NCI-H2029 treated with DMSO at 0.1 percent for 48 hours (cell line): ENCODE measurements at regions not wholly inside any gene's neighbourhood (a gene's known extent, or its start where the extent isn't known, plus 50 kb on each side); places are given as distances from the start of the nearest gene placed in this dataset.
"Not testable (repeated sequence)": the region's sequence is repeated elsewhere in the genome, so short reads cannot be mapped to it uniquely, and the experiment has no call there.

ENCODE experiments used
- DNase-seq: peaks from one replicate; lab custom pipeline; 2025; lab: John Stamatoyannopoulos, UW

DNA sequence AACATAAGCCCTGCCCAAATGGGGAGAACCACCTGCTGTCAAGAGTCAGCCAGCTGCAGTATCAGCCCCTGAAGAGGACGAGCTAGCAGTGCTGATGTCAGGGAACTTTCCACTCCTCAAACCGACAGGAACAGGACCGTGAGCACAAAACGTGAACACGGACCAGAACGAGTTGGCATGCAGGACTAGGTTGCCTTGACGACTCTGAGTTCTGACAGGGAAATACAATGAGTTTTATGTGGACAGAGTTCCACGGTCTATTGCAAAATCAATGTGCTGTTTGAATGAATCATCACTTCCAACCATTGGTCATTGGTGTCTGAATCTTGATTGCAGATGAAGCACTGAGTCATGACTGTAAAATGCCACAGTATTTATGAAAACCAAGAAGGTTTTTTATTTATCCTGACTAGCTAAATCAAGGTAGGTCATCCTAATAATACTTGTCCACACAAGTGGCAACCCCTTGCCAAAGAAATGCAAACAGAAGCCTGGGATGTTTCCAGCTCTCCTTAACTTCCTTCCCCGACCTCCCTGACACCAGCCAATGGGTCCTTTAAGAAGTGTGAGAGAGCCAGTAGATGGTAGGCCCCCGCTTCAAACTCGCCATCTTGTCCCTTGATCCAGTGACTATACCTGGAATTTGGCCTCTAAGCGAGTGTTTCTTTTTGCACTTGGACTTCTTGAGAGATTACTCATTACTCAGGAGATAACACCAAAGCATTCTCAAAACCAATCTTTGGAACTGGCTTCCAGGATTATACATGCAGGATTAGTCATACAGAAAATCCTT is 119.6 kb downstream of the ASB7 start:
- DNase-seq = peak; percentile 17

DNA sequence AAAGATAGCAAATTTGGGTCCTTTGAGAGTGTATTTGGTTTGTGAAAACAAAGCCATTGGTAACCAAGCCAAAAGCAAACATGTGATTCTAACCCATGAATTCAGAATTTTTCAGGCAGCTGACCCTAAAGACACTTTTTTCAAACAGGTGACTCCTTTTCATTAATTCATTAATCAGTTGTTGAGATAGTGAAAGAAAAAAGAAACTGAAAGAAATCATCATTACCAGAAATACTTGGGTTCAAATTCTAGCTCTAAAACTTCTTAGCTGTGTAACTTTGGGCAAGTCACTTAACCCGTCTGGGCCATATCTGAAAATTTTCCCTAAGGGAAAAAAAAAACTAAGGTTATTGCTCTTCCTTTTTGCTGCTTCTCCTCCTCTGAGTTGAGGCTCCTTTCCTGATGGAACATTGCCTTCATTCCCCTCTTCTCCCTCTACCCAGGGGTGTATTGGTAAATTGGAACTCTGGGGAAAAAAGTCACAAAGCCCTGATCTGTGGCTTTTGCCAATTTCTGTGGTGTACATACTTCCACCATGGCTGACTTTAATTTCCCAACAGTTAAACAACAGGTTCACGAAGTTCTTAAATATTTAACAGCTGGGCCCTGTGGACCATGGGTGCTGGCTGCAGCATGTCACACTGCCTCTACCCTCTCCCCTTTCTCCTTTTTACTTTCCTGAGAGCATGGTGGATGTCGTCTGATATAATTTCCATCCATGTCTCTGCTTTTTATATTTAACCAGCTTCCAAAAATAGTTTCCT is 120.3 kb downstream of the ASB7 start:
- no peak for DNase-seq

DNA sequence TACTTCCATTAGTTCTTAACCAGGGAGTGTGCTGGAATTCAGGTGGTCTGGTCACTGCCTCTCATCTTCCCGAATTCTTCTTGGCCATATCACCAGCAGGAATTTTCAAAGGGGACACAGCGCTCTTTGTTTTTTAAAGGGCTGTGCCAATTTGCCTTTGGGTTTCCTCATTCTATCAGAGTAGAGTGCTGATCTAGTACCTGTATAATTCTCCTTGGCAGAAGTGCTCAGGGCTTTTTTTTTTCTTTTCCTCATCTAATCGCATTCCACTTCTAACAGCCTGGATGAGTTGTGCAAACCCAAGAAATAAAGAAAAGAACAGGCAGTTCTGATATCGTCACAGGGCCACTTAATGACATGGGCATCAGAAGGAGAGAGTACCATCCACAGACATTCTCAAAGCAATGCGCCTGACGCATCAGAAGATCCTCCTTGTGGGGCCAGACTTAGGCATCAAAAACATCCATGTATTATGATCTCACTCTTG is 121.0 kb downstream of the ASB7 start:
- DNase-seq = no peak

DNA sequence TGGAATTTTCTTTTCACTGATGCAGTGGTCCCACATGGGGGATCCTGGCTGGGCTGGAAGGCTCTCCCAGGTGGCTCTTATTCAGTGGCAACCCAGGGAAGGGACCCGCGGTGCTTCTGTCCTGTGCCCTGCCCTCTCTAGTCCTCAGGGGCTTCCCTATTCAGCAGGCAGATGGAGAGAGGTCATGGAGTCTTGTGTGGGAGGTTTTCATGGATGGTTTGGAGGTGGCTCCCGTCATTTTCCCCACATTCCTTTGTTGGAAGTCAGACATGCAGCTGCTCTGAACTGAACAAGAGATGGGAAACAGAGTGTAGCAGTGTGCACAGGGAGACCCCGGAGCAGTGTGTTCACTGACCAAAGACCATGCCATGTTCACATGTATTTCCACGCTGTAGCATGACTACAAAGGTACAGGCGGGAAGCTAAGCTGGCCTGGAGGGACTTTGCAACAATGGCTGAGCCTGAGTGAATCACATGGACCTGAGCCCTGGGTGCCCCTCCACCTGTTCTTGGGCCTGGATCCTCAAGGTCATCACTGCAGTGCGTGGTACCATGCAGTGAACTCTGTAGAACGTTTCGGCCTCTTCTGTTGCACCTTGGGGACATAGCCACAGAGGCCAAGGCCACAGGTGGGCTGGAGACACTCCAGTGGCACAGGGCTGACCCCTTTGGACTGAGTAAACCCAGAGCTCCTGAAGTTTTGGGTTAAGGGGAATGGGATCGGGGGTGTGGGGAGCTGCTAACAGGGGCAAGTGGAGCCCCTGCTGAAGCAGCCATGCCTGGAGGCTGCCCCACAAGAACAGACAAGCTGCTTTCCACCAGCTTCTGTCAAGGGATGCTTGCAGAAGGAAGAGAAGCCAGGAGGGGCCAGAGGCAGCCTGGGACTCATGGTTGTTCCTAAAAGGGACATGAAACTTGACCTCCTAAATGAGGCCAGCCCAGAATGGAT is 123.0 kb downstream of the ASB7 start:
- DNase-seq = no peak

DNA sequence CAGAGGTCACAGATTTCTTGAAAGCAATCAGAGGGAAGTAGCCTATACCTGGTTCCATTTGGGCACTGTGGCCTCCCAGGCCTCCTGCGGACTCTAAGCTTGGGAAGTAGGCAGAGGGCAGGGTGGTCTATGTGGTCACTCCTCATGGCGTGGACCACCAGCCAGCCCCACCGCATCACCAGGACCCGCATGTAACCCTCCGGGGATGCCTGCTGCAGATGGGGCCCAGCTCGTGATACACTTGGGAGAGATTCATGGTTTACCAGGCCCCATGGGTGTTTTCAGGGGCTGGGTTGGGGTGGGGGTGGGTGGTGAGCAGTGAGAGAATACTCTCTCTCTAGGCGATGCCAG is 123.7 kb downstream of the ASB7 start:
- no peak for DNase-seq

DNA sequence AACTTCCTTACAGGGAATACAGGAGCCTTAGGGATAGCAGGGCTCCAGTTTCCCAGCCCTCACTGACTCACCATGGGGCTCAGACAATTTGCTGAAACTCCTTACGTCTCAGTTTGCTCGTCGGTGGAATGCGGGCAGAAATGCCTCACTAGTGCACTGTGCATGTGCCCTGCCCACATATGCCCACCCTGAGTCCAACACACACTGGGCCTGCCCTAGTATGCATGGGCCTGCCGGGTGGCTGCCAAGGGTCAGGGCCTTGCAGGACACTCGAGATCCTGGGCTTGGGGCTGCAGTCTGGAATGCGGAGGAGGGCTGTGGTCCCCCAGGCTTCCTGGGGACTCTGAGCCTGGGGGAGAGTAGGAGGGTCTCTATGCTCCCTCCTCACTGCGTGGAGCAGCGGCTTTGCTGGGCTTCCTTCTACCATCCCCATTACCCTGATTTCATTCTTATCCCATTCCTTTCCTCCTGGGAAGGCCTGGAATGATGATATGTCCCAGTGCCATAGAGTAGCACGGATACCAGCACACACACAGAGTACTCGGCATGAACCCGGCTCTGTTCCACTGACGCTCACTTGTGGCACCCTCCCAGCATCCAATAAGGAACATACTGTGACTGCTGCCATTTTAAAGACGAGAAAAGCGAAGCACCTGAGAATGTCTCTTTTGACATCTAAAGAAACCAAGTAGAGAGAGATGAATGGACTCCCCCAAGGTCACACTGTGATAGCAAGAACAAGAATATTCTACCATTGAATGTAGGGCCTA is 124.2 kb downstream of the ASB7 start:
- no peak for DNase-seq

DNA sequence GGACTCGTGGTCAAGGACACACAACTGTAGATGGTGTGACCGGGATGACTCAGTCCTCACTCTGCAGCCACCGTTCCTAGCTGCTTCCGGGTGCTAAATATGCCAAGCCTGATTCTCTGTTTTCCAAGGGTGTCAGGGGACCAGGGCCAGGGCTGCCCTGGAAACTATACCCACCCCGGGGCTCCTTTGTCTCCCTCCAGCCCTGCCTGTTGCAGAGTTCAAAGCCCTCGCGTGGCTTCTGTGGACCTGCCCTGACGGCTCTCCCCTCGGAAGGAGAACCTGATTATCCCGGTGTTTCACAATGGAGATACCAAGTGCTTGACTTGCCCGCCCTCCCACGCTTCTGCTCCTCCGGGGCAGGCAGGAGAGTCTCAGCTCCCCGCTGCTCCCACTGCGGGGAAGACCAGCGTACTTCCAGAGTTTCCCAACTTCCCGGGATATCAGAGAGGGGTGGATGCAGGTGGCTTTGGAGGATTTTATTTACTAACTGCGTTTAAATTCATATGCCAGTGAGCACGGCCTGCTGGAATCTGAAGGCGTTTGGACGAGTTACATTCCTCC is 125.0 kb downstream of the ASB7 start:
- DNase-seq = no peak

DNA sequence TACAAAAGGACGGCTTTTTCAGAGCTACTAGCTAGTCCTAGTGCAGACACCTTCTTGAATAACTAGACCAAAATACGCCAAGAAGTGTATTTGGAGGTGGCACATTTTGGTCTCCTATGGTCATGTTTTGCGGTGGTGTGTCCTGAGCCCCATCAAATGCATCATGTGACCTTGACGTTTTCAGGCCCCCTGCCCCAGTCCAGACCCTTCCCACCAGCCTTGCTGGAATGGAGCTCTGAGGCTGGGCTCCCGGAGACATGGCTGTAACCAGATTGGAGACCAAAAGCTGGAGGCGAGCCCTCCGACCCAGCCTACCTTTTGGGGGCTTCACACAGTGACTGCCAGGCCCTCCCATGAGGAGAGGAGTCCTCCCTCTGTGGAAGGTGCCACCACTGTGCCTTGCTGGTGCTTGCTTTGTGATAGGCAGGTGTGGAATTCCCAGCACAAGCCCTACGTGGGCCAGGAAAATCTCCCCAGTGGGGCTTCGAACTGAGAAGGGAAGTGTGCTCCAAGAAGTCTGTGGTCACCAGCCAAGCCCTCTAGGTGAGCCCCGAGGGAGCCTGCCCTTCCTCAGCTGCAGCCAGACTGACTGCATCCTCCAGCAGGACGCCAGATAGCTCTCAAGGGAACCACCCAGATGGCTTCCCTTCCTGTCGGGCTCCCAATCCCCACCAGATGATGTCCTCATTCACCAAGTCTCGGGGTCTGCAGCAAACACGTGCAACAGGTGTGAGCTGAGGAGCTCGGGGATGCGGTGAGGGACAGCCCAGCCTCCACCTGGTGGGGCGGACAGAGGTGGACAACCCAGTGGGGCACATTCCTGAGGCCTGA is 126.2 kb downstream of the ASB7 start:
- no peak for DNase-seq

DNA sequence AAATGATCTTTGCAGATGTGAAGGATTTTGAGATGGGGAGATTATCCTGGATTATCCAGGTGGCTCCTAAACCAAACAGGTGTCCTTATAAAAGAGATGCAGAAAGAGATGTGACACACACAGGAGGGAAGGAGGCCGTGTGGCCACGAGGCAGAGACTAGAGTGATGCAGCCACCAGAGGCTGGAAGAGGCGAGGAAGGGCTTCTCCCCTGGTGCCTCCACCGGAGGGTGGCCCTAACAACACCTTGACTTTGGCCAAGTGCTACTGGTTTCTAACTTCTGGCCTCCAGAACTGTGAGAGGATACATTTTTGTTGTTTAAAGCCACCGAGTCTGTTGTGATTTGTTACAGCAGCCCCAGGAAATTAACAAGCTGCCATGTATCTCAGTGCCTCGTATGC is 127.1 kb downstream of the ASB7 start:
- DNase-seq = no peak

DNA sequence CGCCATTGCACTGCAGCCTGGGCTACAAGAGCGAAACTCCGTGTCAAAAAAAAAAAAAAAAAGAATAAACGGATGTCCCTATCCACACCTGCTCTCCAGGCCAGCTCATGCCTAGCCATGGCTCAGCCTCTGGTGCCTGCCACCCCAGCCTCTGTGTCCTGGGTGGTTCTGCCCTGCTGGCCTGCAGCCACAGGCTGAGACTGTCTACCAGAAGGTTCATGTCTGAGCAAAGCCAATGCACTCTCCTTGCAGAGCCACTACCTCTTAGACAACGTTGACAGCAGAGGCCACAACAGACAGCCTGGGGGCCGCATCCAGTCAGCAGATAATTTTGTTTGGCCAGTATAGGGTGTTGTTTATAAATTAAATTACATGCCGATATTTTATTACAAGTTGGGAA is 127.7 kb downstream of the ASB7 start:
- DNase-seq = no peak

DNA sequence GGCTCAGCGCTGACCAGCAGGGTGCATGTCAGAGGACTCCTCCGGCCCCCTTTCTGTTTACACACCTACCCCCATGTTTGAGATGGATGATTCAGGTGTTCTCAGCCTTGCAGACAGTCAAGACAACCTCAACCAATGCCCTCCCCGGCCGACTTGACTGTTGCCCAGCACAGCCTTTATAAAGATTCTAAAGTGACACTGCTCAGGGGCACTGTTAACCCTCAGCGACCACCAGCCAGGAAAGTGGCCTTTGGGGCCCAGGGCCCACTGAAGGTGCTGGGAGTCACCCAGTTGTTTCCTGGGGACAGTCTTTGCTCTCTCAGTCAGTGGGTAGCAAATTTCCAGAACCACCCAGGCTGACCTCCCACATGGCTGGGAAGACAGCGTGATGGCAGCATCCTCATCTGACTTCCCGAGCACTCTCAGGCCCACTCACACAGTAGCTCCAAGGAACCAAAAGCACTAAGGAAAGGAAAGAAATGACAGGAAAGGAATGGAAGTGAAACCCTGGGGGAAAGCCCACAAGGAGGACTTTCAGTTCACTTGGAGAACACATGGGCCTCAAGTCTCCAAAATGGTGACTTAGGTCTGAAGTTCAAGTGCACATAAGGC is 128.4 kb downstream of the ASB7 start:
- no peak for DNase-seq

DNA sequence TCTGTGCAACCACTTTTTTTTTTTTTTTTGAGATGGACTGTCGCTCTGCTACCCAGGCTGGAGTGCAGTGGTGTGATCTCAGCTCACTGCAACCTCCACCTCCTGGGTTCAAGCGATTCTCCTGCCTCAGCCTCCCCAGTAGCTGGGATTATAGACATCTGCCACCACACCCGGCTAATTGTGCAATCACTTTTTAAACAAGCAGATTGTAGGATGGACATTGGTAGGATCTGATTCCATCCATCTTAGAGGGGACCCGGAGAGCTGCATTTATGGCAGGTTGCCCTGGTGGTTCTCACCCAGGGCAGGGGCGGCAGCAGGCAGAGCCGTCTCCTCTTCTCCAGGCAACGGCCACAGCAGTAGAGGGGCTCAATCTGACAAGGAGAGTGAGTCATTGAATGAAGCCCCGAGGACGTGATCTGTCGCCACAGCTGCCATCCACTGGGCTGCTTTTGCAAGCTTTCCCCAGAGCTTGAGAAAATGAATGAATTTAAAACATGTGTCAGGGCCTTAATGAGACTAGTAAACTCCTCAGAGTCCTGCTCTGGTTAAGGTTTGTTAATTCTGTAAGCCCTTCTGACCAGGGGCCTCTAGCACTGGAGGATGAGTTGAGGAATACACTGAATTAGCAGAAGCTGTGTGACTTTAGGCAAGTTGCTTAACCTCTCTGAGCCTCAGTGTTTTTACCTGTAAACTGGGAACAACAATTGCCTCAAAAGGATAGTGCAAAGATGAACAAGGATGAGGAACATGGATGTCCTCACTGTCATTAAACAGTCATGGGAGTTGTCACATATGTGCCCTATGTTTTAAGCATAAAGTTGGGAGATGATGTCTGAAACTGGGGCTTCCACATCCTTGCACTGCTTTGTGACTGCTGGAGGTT is 129.1 kb downstream of the ASB7 start:
- DNase-seq = no peak

DNA sequence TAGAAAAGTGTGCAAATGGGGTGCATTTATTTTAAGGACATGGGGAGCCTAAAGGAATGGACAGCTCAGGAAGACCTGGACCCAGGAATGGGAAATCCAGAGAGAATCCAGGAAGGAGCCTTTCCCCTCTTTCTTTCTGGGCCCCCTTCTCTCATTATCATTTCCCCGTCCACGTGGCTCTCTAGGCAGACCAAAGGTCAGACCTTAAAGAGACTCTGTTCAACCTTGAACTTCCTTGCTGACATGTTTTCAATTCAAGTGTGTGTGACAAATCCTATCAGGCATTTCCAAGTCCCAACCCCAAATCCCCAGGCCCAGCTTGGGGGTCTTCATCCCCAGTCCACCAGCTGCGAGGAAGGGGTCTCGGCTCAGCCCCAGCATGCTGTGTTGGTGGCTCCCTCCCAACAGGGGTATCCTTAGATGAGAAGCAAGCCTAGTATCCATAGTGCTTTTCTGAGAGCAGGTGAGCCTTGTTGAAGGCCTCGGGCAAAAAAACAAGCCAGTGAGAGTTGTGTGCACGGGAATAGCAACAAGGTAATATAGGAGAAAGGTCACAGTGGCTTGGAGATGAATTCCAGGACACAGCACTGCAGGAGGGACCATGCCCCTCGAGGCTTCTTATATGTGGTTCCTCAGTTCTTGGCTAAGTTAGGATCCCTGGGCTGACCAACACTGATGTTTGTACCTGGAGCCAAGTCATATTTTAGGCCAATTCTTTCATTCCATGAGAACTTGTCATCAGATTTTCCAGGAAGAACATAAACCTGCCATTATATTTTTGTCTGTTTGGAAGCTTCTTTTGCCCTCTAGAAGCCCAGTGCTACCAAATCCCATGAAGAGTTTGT is 130.0 kb downstream of the ASB7 start:
- no peak for DNase-seq

DNA sequence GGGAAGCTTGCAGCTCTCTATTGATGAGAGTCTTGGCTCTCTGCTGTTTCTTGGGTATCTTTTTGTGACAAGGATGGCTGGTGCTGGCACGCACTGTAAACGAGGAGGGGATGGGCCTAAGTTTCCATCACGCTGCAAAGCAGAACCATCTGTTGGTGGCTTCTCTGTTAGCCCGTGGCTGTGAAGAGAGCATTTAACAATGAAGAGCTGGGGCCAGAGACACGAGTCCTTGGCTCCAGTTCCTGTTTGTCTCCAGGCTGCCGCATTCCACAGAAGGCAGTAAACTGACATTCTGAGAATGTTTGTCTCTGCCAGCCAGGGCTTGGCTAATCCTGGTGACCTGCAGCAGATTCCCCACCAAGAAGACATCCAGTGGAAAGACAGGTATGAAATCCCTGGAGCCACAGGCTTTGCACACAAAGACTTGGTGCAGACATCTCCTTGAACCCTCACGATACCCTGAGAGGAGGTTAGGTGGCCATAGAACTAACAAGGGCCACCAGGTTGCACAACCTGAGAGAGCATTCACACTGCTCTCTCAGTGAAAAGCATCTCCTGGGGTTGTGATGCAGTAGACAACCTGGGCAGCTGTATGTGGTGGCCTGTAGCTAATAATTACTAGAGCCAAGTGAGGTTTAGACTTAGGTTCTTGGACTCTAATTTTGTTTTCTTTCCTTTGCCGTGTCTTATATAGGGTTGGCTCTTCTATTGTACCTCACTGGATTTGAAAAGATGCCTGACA is 130.9 kb downstream of the ASB7 start:
- no peak for DNase-seq

DNA sequence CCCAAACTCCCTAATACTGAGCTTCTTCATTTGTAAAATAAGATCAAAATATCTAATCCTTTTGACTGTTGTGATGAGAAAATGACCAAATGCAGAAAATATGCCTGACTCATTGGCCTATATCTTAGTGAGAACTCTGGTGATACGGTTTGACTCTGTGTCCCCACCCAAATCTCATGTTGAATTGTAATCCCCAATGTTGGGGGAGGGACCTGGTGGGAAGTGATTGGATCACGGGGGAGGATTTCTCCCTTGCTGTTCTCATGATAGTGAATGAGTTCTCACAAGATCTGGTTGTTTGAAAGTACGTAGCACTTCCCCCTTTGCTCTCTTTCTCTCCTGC is 131.4 kb downstream of the ASB7 start:
- not testable (repeated sequence) for DNase-seq

DNA sequence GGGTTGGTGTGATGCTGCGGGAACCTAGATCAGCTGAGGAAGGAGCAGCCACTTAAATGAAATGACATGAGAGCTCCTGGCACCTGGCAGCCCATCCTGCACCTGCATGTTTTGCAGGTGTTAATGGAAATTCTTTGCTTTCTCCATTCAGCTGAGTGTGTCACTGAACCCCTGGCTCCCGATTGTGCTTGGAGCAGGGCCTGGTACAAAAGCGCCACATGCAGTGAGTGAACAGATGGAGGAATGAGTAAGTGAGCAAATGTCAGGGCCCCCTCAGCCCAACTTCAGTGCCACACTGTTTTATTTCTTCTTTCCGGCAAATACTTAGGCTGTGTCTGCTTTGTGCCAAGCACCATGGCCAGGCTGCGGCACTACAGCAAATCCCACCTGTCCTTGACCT is 132.2 kb downstream of the ASB7 start:
- DNase-seq = no peak
